HG03442 (cell line): ENCODE measurements at regions not wholly inside any gene's neighbourhood (a gene's known extent, or its start where the extent isn't known, plus 50 kb on each side); places are given as distances from the start of the nearest gene placed in this dataset.
"Not testable (repeated sequence)": the region's sequence is repeated elsewhere in the genome, so short reads cannot be mapped to it uniquely, and the experiment has no call there.

Source experiments
- ATAC-seq: cut with Tn5 transposase; IDR thresholded peaks from one replicate; pipeline ENCODE4 v1.9.1; 2021; ENCODE audit warnings: mild to moderate bottlenecking, moderate library complexity; ENCODE audit not compliant: unreplicated experiment

- ATAC-seq = no peak
These were observed 116.2 kb downstream of the DIRAS2 start for GRCh38 chr9:90526386-90526785.

- not testable (repeated sequence) for ATAC-seq
These were observed 106.5 kb downstream of the DIRAS2 start for GRCh38 chr9:90536094-90536493.

GRCh38 chr9:90538566-90538965, 104.1 kb downstream of the DIRAS2 start:
- no peak for ATAC-seq

GRCh38 chr9:90539286-90539685, 103.3 kb downstream of the DIRAS2 start:
- no peak for ATAC-seq

GRCh38 chr9:90540734-90541133, 101.9 kb downstream of the DIRAS2 start:
- ATAC-seq = no peak

- no peak for ATAC-seq
These were observed 98.1 kb downstream of the DIRAS2 start for GRCh38 chr9:90544488-90544887.

- no peak for ATAC-seq
These were observed 96.4 kb downstream of the DIRAS2 start for GRCh38 chr9:90546200-90546599.

- no peak for ATAC-seq
These were observed 94.7 kb downstream of the DIRAS2 start for GRCh38 chr9:90547896-90548295.

GRCh38 chr9:90552317-90552716, 90.3 kb downstream of the DIRAS2 start:
- ATAC-seq = peak; percentile 79

GRCh38 chr9:90555351-90556057, 87.1 kb downstream of the DIRAS2 start:
- ATAC-seq = no peak

GRCh38 chr9:90556897-90557675, 85.5 kb downstream of the DIRAS2 start:
- ATAC-seq = no peak

GRCh38 chr9:90559075-90560073, 83.2 kb downstream of the DIRAS2 start:
- ATAC-seq = peak; percentile 41
